ENCODE measurements at regions not wholly inside any gene's neighbourhood (a gene's known extent, or its start where the extent isn't known, plus 50 kb on each side); places are given as distances from the start of the nearest gene placed in this dataset.
A peak's percentile ranks its signal among the peaks of the same experiment; 100 is the strongest.

DNA sequence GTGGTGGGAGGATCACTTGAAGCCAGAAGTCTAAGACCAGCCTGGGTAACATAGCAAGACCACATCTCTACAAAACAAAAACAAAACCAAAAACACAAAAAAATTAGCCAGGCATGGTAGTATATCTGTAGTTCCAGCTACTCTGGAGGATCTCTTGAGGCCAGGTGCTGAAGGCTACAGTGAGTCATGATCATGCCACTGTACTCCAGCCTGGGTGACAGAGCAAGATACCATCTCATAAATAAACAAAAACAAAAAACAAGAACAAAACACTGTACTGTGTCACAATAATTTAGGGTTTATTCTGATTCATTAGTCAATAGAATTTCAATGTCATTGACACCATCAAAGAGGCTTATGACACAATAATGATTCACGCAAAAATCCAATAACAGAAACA lies 1121.7 kb upstream of the MAP3K7 start:
- no peak for DNase-seq

DNA sequence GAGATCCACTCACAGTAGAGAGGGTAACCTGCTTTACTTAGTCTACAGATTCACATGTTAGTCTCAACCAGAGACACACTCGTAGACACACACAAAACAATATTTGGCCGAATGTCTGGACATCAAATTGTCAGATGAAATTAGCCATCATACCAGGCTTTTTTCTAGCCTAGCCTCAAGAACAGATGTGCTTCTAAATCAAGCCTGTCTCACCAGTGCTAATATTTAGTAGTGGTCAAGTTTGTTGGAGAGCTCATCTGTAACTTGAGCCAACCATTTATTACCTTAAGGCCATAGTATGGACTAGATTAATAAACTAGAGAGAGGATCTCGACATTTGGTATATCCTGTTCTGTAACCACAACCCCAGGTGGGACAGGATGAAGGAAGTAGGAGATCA lies 1118.8 kb upstream of the MAP3K7 start:
- DNase-seq = no peak

GRCh38 chr6:91704531-91704930 lies 1117.7 kb upstream of the MAP3K7 start:
- DNase-seq = no peak

DNA sequence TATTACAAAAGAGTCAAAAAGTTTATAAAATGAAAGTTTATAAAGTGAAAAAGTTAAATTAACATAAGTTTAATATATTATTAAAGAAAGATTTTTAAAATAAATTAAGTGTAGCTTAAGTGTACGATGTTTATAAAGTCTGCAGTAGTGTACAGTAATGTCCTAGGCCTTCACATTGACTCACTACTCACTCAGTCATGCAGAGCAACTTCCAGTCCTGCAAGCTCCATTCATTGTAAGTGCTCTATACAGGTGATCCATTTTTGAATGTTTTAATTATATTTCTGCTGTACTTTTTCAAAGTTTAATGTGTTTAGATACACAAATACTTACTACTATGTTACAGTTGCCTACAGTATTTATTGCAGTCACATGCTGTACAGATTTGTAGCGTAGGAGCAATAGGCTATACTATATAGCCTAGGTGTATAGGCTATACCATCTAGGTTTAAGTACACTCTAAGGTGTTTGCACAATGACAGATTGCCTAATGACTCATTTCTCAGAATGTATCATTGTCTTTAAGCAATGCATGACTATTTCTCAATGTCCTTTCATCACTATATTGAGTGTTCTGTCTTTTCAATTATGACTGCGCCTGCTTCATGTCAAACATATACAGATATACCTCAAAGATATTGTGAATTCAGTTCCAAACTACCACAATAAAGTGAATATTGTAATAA lies 1110.3 kb upstream of the MAP3K7 start:
- no peak for DNase-seq

GRCh38 chr6:91695221-91695620 lies 1108.3 kb upstream of the MAP3K7 start:
- no peak for DNase-seq

DNA sequence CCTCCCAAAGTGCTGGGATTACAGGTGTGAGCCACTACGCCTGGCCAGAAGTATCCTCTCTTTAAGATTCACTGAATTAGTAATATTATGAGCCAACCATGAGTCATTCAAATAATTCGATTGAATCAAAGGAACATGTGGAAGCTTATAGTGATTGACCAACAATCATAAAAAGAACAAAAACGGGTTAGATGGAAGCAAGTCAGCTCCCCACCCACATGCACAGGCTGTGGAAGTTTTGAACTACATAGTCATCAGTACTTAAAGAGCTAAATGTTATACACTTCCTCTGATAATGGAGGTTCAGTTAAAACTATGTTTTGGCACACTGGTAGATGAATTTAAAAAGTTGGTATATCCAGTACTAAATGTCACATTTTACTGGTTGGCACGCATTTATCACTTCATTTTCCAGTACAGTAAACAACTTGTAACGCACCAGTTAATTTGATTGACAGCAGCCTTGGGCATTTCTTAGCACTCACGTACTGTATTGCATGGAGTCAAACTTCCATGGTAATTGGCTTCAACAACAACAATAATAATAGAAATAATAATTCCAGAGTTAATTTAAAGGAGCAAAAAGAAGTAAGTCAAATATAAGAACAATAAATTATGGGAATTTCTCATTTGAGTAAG lies 1107.3 kb upstream of the MAP3K7 start:
- DNase-seq = no peak

- no peak for DNase-seq
Observed at GRCh38 chr6:91691449-91691848, 1104.6 kb upstream of the MAP3K7 start.

DNA sequence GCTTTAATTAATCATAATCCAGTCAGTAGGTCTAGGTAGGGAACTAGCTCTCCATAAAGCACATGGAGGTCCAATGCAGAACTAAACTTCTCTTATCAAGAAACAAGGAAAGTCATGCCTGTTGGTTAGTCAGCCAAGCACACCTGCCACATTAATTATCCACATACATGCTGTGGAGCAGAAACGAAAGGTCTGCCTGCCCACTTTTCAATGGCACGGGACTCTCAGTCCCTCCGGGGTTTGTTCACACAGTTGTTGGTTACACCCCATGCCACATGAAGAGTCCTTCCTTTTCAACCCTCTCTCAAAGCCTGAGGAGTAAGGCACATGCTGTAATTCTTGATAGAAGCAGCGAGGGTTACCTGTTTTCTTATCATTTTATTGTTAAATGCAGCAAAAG lies 1096.4 kb upstream of the MAP3K7 start:
- no peak for DNase-seq

DNA sequence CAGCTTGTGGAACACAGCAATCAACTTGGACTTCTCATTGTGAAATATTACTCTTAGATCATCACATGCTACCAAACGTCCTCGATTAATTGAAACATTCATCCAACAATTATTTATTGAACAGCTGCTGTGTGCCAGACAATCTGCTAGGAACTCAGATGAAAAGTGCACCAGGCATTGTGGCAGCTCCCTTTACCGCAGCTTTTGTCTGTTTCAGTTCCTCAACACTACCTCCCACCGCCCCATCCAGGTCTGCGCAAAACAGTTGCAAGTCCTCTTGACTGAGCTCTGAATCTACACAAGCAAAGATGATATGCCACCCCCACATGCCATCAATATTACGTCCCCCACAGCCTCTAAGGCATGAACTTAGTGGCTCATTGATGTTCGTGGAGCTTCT lies 1094.4 kb upstream of the MAP3K7 start:
- DNase-seq = no peak

GRCh38 chr6:91678679-91679446 lies 1092.0 kb upstream of the MAP3K7 start:
- no peak for DNase-seq

- no peak for DNase-seq
Observed at GRCh38 chr6:91672201-91672600, 1085.3 kb upstream of the MAP3K7 start.

DNA sequence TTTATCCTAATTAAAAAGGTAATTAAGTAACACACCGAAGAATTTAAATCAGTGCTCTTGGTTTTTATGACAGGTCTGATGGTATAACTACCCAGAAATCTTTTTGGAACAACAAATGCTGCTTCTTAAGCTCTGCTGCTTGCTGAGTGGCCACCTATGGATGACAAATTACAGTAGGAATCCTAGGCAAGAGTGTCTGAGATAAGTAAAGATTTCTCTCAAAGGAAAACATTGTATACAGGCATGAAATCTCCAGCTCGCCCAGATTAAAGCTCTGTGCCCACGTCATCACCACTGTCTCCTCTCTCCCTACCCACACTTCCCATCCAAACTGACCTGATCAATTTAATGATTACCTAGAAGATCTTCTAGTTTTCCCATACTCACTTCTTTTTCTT lies 1083.0 kb upstream of the MAP3K7 start:
- DNase-seq = no peak

DNA sequence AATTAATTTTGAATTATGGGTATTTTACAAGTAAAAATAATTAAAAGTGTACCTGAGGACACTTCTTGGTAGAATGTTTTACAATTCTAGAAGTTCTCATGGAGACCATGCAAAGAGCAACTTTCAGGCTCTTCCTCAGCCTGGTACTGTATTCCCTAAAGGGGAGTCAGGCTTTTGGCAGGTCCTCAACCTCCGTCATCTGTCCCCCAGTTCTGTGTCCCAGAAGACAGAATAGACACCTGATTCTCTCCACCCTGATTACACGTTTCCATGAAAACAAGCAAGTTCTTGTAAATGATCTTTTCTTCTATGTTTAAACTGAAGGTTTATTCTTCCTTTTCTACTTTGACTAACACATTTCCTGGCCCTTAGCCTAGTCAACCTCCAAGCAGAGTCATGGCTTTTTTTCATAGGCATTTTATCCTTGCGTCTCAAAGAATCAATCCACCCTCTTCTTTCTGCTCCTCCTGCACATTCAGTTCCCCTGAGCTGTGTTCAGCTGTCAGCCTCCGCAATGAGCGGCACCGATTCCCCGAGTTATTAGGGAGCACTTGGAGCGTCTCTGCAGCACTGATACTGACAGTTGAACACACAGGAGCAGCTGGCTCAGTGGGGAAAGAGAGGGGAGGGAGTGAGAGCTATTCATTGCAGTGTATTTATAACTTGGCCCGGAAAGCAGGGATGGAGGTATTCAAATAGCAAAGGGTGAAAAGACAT lies 1082.4 kb upstream of the MAP3K7 start:
- peak; percentile 53 for DNase-seq

- DNase-seq = no peak
Observed at GRCh38 chr6:91667596-91667995, 1080.7 kb upstream of the MAP3K7 start.

DNA sequence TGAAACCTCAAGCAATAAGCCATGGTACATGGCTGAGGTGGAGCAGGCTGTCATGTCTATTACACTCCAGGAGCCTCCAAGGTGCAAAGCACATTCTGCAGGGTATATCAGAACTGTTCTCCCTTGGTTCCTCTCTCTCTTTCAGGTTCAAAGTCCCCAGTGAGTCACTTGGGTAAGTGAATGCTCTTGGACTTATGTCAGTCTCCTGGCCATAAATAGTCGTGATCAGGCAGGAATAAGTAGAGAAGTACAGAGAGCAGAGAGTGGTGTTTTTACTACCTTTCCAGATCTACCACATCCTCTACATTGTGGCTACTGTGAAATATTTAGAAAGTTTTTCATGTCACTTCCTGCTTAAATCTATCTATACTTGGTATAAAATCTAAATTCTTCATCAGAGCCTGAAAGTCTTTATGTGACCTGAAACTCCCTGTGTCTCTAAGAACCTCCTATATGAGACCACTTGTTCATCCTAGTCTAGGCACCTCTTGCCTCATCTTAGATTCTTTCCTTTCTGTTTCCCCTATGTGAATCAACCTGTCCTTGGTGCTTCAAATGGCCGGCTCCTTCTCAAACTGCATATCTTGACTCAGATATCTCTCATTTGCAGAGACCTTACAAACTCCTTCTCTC lies 1077.6 kb upstream of the MAP3K7 start:
- DNase-seq = no peak

DNA sequence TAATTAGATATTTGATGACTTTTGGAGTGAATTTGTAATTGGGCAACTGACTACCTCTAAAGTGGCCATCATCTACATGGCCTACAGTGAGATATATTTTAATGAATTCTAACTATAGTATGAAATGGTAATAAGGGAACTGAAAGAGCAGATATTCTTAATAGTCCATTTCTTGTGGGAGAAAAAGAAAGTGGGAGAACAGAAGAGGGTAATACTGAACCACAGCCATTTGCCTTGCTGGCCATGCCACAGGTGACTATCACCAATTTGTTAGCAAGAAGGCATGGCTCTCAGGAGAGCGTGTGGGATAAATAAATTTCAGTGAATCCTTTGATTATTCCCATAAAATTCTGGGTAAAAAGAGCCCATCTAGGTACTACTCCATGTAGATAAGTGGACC lies 1074.0 kb upstream of the MAP3K7 start:
- no peak for DNase-seq

- DNase-seq = no peak
Observed at GRCh38 chr6:91659891-91660290, 1073.0 kb upstream of the MAP3K7 start.

GRCh38 chr6:91654793-91655192 lies 1067.9 kb upstream of the MAP3K7 start:
- DNase-seq = no peak

DNA sequence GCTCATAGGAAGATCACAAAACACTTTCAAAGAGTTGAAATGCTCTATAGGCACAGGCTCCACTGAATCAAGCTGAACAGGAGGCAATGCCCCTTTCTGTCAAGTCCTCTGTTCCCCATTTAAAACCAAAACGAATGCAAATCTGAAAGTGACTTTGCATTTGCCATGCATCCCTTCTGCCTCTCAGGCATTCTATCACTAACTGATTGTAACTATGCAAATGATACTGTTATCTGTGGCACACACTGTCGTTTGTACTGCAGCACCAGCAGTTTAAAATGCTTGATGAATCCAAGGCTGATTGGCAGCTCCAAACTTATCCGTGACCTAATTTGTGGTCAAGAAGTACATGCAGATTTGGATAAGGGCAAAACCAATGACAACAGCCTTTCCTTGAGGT lies 1067.5 kb upstream of the MAP3K7 start:
- DNase-seq = no peak

- no peak for DNase-seq
Observed at GRCh38 chr6:91653895-91654294, 1067.0 kb upstream of the MAP3K7 start.

DNA sequence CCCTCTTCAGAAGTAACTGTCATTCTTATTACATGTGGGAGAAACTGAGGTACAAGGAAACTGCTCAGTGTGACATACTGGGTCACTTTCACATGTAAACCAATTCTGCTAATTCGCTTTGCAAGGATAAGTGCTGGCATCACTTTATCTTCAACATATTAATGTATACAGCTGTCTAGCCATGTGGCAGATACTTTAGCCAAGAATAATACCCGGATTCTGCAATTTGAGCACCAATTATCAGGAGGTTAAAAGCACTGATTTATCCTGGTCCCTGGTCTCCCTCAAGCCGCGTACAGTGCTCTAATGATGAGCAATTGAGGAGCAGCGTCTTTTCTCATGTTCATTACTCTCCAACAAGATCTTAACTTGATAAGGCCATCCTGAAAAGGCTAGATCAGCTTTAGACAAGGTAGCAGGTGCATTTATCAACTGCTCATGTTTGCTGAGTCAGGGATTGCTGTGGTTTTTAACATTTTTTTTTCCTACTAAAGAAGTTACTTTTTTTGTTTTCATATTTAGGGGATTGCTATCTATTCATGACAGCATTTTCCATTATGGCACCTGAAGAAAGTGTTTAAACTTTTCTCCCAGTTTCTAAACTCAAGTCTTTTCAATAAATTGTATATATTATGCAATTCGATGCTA lies 1066.3 kb upstream of the MAP3K7 start:
- no peak for DNase-seq

GRCh38 chr6:91646649-91647048 lies 1059.8 kb upstream of the MAP3K7 start:
- DNase-seq = no peak

Data from muscle of arm (tissue), 1 donor.